Adrenal gland (tissue), 9 donors: ENCODE measurements at regions not wholly inside any gene's neighbourhood (a gene's known extent, or its start where the extent isn't known, plus 50 kb on each side); places are given as distances from the start of the nearest gene placed in this dataset.

Experiments used
- DNase-seq, 7 donors: peaks; one replicate each; pipeline ENCODE4 v3.0.0-alpha.2; 2019 to 2020
- H3K27ac ChIP-seq, 5 donors: fragments of 200-600 bp; sonication (generic) in 4 of 5; 1 replicate in 3 of 5; 2 replicates in 2 of 5; pipeline versions ENCODE4 v1.5.1 to v1.8.0; 2016 to 2020; ENCODE audit warnings: mild to moderate bottlenecking in 1 of 5
- H3K27me3 ChIP-seq: fragments of 200-600 bp; 2 replicates; pipeline ENCODE4 v1.8.0; 2021
- H3K36me3 ChIP-seq, 2 donors: fragments of 200-600 bp; replicated peaks in 1 of 2; 1 replicate in 1 of 2; 2 replicates in 1 of 2; pipeline versions ENCODE4 v1.5.1 to v1.8.0; 2018 to 2022
- H3K4me1 ChIP-seq, 2 donors: fragments of 200-600 bp; replicated peaks in 1 of 2; 1 replicate in 1 of 2; 2 replicates in 1 of 2; pipeline versions ENCODE4 v1.5.1 to v1.8.0; 2018 to 2021
- H3K4me3 ChIP-seq, 4 donors: fragments of 200-600 bp; sonication (generic) in 3 of 4; one replicate each; pipeline ENCODE4 v1.5.1; 2016 to 2018
- H3K9me3 ChIP-seq, 3 donors: fragments of 200-600 bp; sonication (generic) in 1 of 3; replicated peaks in 1 of 3; 1 replicate in 2 of 3; 2 replicates in 1 of 3; pipeline versions ENCODE4 v1.5.1 to v1.8.0; 2016 to 2021
- CTCF ChIP-seq, 6 experiments: fragments of 450-650 bp in 4 of 6; fragments of 200-600 bp in 2 of 6; sonication (generic) in 1 of 6; IDR thresholded peaks; 1 replicate in 5 of 6; 2 replicates in 1 of 6; pipeline versions ENCODE4 v1.5.1 to v1.8.0; 2016 to 2021; ENCODE audit warnings: antibody characterized with exemption in 6 of 6, mild to moderate bottlenecking in 2 of 6, moderate library complexity in 1 of 6
- POLR2A ChIP-seq, 2 donors: fragments of 450-650 bp; IDR thresholded peaks; one replicate each; pipeline ENCODE4 v1.6.1; 2017; ENCODE audit warnings: antibody characterized with exemption in 2 of 2, mild to moderate bottlenecking in 2 of 2, moderate library complexity in 1 of 2
- WGBS, 4 donors: extraction: QIAGEN DNeasy Blood & Tissue Kit in 2 of 4; methylation state at CpG; one replicate each; pipeline versions ENCODE4 v1.1.5 to v1.1.7; 2013 to 2017; 5-methylcytosine and 5-hydroxymethylcytosine counted together
- intact Hi-C, 2 donors: fragments of 100-400 bp; cut with DNase I; formaldehyde crosslinking; loops; one replicate each; pipeline versions ENCODE4 v1.14.1 to v1.15.0; 2022 to 2023
- donor health status: healthy with polysubstance abuse.
- donor health status: Bipolar disorder and iron deficiency.
- donor health status: DM: yes; HTN: yes; CAD: no.
- donor health status: DM: no; HTN: no; CAD: no.
- donor health status: DM: no; HTN: no; CAD: no.

GRCh38 chr7:28269700-28270361 is 89.2 kb upstream of the JAZF1 start:
- WGBS, 4 donors: 50 to 56% (median 54%) methylated on average over 1 of the region's 1 CpG
- intact Hi-C loops: loop anchor here in 1 of 2 donors (5.0 kb wide), 1 partner anchor 78 kb away; no protein-coding TSS in a partner anchor
- H3K4me3 ChIP-seq: no peak overlapping the region

DNA sequence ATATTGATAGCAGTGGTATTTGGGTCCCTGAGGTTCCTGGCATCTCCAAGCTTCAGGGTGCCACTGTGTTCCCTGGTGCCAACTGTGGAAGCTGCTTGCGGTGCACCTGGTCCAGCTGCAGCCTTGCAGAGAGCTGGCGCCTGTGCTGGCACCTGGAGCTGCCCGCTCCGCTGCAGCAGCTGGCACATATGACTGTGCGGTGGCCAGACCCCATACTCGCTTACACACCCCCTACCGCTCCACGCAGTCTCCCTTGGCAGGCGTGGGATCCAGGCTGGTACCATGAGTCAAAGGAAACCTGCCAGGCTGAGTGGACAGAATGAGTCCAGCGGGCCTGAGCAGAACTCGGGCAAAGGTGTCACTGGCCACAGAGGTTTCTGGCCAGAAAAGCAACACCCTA is 89.9 kb upstream of the JAZF1 start:
- 95 to 97% (median 96%) methylated on average over 11 of the region's 11 CpGs for WGBS, 4 donors
- DNase-seq: no peak
- TF ChIP-seq CTCF (IDR thresholded peaks at IDR 0.05): no peak
- TF ChIP-seq POLR2A (IDR thresholded peaks at IDR 0.05): no peak
- H3K4me3 ChIP-seq: no peak overlapping the region
- H3K9me3 ChIP-seq: no peaks in the 10 kb centered on the region
- no peaks in the 10 kb centered on the region for H3K27me3 ChIP-seq
- H3K4me1 ChIP-seq: peaks cover 0 to 4% of the 10 kb centered on the region in 2 donors
- no peak overlapping the region for H3K27ac ChIP-seq
- intact Hi-C loops: loop anchor here in 1 of 2 donors (5.0 kb wide), 1 partner anchor 78 kb away; no protein-coding TSS in a partner anchor
- no peaks in the 10 kb centered on the region for H3K36me3 ChIP-seq

More at GRCh38 chr7:28269700-28270361, 89.2 kb upstream of the JAZF1 start:
- DNase-seq: no peak
- no peaks in the 10 kb centered on the region for H3K9me3 ChIP-seq
- H3K36me3 ChIP-seq: no peaks in the 10 kb centered on the region
- peaks cover 0 to 4% of the 10 kb centered on the region in 2 donors for H3K4me1 ChIP-seq
- no peaks in the 10 kb centered on the region for H3K27me3 ChIP-seq
- H3K27ac ChIP-seq: no peak overlapping the region
- TF ChIP-seq POLR2A (IDR thresholded peaks at IDR 0.05) (no peak), CTCF (IDR thresholded peaks at IDR 0.05) (no peak)

GRCh38 chr7:28272461-28272877 is 91.9 kb upstream of the JAZF1 start:
- no peaks in the 10 kb centered on the region for H3K27me3 ChIP-seq
- no peaks in the 10 kb centered on the region for H3K36me3 ChIP-seq
- H3K9me3 ChIP-seq: no peaks in the 10 kb centered on the region
- no peak overlapping the region for H3K27ac ChIP-seq
- DNase-seq: peak; percentile 46 to 75 (median 55)
- 7 to 18% (median 13%) methylated on average over 7 to 9 of the region's 9 CpGs for WGBS, 4 donors
- H3K4me1 ChIP-seq: peaks cover 0 to 4% of the 10 kb centered on the region in 2 donors
- intact Hi-C loops: loop anchor here in 1 of 2 donors (5.0 kb wide), 1 partner anchor 80 kb away; no protein-coding TSS in a partner anchor
- TF ChIP-seq CTCF (IDR thresholded peaks at IDR 0.05) (peak; percentile 37 to 65 (median 52)), POLR2A (IDR thresholded peaks at IDR 0.05) (no peak)
- H3K4me3 ChIP-seq: no peak overlapping the region

DNA sequence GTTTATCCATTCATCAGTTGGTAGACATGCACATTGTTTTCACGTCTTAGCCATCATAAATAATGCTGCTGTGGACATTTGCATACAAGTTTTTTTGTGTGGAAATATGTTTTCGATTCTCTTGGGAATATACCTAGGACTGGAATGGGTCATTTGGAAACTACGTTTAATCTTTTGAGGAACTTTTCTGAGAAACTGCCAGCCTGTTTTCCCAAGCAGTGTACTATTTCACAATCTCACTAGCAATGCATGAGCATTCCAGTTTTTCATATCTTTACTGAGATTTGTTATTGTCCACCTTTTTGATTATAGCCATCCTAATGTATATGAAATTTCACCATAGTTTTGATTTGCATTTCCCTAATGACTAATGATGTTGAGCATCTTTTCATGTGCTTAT is 95.7 kb upstream of the JAZF1 start:
- Histone ChIP-seq H3K4me1 (peaks cover 0 to 4% of the 10 kb centered on the region in 2 donors), H3K27me3 (no peaks in the 10 kb centered on the region), H3K36me3 (no peaks in the 10 kb centered on the region), H3K9me3 (no peaks in the 10 kb centered on the region), H3K27ac (no peak overlapping the region), H3K4me3 (no peak overlapping the region)
- no peak for TF ChIP-seq POLR2A (IDR thresholded peaks at IDR 0.05)
- TF ChIP-seq CTCF (IDR thresholded peaks at IDR 0.05): no peak
- intact Hi-C loops: no loop called here
- no peak for DNase-seq
- WGBS, 4 donors: 45 to 68% (median 51%) methylated on average over 3 of the region's 3 CpGs
